ENCODE measurements at regions not wholly inside any gene's neighbourhood (a gene's known extent, or its start where the extent isn't known, plus 50 kb on each side); places are given as distances from the start of the nearest gene placed in this dataset.

GRCh38 chr10:44240584-44241205 is 144.2 kb downstream of the CXCL12 start:
- DNase-seq = no peak

- no peak for DNase-seq
Observed at GRCh38 chr10:44238212-44238611, 146.7 kb downstream of the CXCL12 start.

GRCh38 chr10:44237364-44238049 is 147.4 kb downstream of the CXCL12 start:
- DNase-seq = no peak

GRCh38 chr10:44235363-44235762 is 149.5 kb downstream of the CXCL12 start:
- no peak for DNase-seq

GRCh38 chr10:44234483-44234875 is 150.4 kb downstream of the CXCL12 start:
- no peak for DNase-seq

GRCh38 chr10:44233561-44234482 is 151.1 kb downstream of the CXCL12 start:
- DNase-seq = no peak

- no peak for DNase-seq
Observed at GRCh38 chr10:44217274-44217820, 167.6 kb downstream of the CXCL12 start.

GRCh38 chr10:44216073-44216472 is 168.8 kb downstream of the CXCL12 start:
- DNase-seq = no peak

GRCh38 chr10:44209811-44210210 is 175.1 kb downstream of the CXCL12 start:
- DNase-seq = no peak

GRCh38 chr10:44207160-44207559 is 177.7 kb downstream of the CXCL12 start:
- DNase-seq = no peak

GRCh38 chr10:44206127-44206818 is 178.6 kb downstream of the CXCL12 start:
- DNase-seq = no peak

- DNase-seq = no peak
Observed at GRCh38 chr10:44205067-44205466, 179.8 kb downstream of the CXCL12 start.

- DNase-seq = no peak
Observed at GRCh38 chr10:44203535-44203934, 181.4 kb downstream of the CXCL12 start.

GRCh38 chr10:44202952-44203351 is 181.9 kb downstream of the CXCL12 start:
- DNase-seq = no peak

GRCh38 chr10:44201656-44202055 is 183.2 kb downstream of the CXCL12 start:
- DNase-seq = no peak

- DNase-seq = no peak
Observed at GRCh38 chr10:44201011-44201410, 183.9 kb downstream of the CXCL12 start.

GRCh38 chr10:44199991-44200655 is 184.8 kb downstream of the CXCL12 start:
- no peak for DNase-seq

- DNase-seq = no peak
Observed at GRCh38 chr10:44199267-44199666, 185.6 kb downstream of the CXCL12 start.

GRCh38 chr10:44198780-44199097 is 186.2 kb downstream of the CXCL12 start:
- DNase-seq = no peak

GRCh38 chr10:44198096-44198779 is 186.7 kb downstream of the CXCL12 start:
- DNase-seq = no peak

- DNase-seq = no peak
Observed at GRCh38 chr10:44197646-44198045, 187.3 kb downstream of the CXCL12 start.

GRCh38 chr10:44196336-44196735 is 188.6 kb downstream of the CXCL12 start:
- DNase-seq = no peak
